Trophoblast cell (in vitro differentiated cells and primary cell): ENCODE measurements at regions not wholly inside any gene's neighbourhood (a gene's known extent, or its start where the extent isn't known, plus 50 kb on each side); places are given as distances from the start of the nearest gene placed in this dataset.
A peak's percentile ranks its signal among the peaks of the same experiment; 100 is the strongest.

Source experiments
- DNase-seq, 2 donors: peaks; one replicate each; pipeline ENCODE4 v3.0.0-alpha.2; 2016
- H2AFZ ChIP-seq: 2 replicates; pipeline ENCODE4 v1.6.1; 2013; ENCODE audit warnings: low read length, moderate library complexity, mild to moderate bottlenecking; ENCODE audit not compliant: insufficient read depth, poor library complexity
- H2AK5ac ChIP-seq: 2 replicates; pipeline ENCODE4 v1.6.1; 2013; ENCODE audit warnings: mild to moderate bottlenecking, low read length
- H2BK120ac ChIP-seq: 2 replicates; pipeline ENCODE4 v1.6.1; 2013; ENCODE audit warnings: low read length, mild to moderate bottlenecking, moderate library complexity; ENCODE audit not compliant: insufficient read depth, poor library complexity
- H2BK12ac ChIP-seq: 2 replicates; pipeline ENCODE4 v1.6.1; 2013; ENCODE audit warnings: mild to moderate bottlenecking, low read length, moderate library complexity
- H2BK5ac ChIP-seq: 2 replicates; pipeline ENCODE4 v1.6.1; 2013; ENCODE audit warnings: low read length, low read depth, moderate library complexity, mild to moderate bottlenecking; ENCODE audit not compliant: poor library complexity
- H3K14ac ChIP-seq: 2 replicates; pipeline ENCODE4 v1.6.1; 2013; ENCODE audit warnings: mild to moderate bottlenecking, low read length
- H3K18ac ChIP-seq: 2 replicates; pipeline ENCODE4 v1.6.1; 2013; ENCODE audit warnings: mild to moderate bottlenecking, low read length
- H3K23ac ChIP-seq: 2 replicates; pipeline ENCODE4 v1.6.1; 2013; ENCODE audit warnings: low read length
- H3K27ac ChIP-seq: 2 replicates; pipeline ENCODE4 v1.5.1; 2013; ENCODE audit warnings: low read depth, mild to moderate bottlenecking, inconsistent platforms, low read length, moderate library complexity
- H3K27me3 ChIP-seq: 2 replicates; pipeline ENCODE4 v1.6.1; 2013; ENCODE audit warnings: inconsistent platforms, mild to moderate bottlenecking, low read length, moderate library complexity; ENCODE audit not compliant: insufficient read depth
- H3K36me3 ChIP-seq, 2 experiments: 1 replicate in 1 of 2; 2 replicates in 1 of 2; pipeline ENCODE4 v1.6.1; 2013; ENCODE audit warnings: low read length in 2 of 2, mild to moderate bottlenecking in 2 of 2, moderate library complexity in 1 of 2; ENCODE audit not compliant: insufficient read depth in 2 of 2, control insufficient read depth in 1 of 2
- H3K4ac ChIP-seq: 2 replicates; pipeline ENCODE4 v1.6.1; 2013; ENCODE audit warnings: low read depth, mild to moderate bottlenecking, low read length, moderate library complexity
- H3K4me1 ChIP-seq, 2 experiments: 1 replicate in 1 of 2; 2 replicates in 1 of 2; pipeline ENCODE4 v1.6.1; 2013; ENCODE audit warnings: low read length in 2 of 2, mild to moderate bottlenecking in 2 of 2, moderate library complexity in 1 of 2; ENCODE audit not compliant: insufficient read depth in 2 of 2, control insufficient read depth in 1 of 2
- H3K4me2 ChIP-seq: 2 replicates; pipeline ENCODE4 v1.6.1; 2013; ENCODE audit warnings: inconsistent platforms, mild to moderate bottlenecking, low read length, moderate library complexity
- H3K4me3 ChIP-seq: 2 replicates; pipeline ENCODE4 v1.5.1; 2013; ENCODE audit warnings: mild to moderate bottlenecking, low read depth, low read length, inconsistent platforms
- H3K79me1 ChIP-seq: one replicate; pipeline ENCODE4 v1.6.1; 2013; ENCODE audit warnings: low read length
- H3K79me2 ChIP-seq: 2 replicates; pipeline ENCODE4 v1.6.1; 2013; ENCODE audit warnings: low read length, mild to moderate bottlenecking; ENCODE audit not compliant: control insufficient read depth, insufficient read depth, poor library complexity
- H3K9ac ChIP-seq: 2 replicates; pipeline ENCODE4 v1.6.1; 2013; ENCODE audit warnings: mild to moderate bottlenecking, low read length
- H3K9me3 ChIP-seq: 2 replicates; pipeline ENCODE4 v1.6.1; 2013; ENCODE audit warnings: low read depth, mild to moderate bottlenecking, control low read depth, inconsistent platforms, low read length; ENCODE audit not compliant: insufficient read depth
- H4K12ac ChIP-seq: 2 replicates; pipeline ENCODE4 v1.6.1; 2013; ENCODE audit warnings: low read depth, mild to moderate bottlenecking, low read length, moderate library complexity
- H4K8ac ChIP-seq: 2 replicates; pipeline ENCODE4 v1.6.1; 2013; ENCODE audit warnings: low read depth, mild to moderate bottlenecking, low read length, moderate library complexity
- H4K91ac ChIP-seq: one replicate; pipeline ENCODE4 v1.6.1; 2013; ENCODE audit warnings: low read depth, mild to moderate bottlenecking, low read length, moderate library complexity
- WGBS: extraction: QIAGEN DNeasy Blood & Tissue Kit; methylation state at CpG from one replicate; pipeline ENCODE4 v1.1.7; 2013; ENCODE audit warnings: missing lambda C conversion rate; ENCODE audit not compliant: insufficient read length, insufficient coverage; ENCODE audit errors: extremely low coverage; 5-methylcytosine and 5-hydroxymethylcytosine counted together

DNA sequence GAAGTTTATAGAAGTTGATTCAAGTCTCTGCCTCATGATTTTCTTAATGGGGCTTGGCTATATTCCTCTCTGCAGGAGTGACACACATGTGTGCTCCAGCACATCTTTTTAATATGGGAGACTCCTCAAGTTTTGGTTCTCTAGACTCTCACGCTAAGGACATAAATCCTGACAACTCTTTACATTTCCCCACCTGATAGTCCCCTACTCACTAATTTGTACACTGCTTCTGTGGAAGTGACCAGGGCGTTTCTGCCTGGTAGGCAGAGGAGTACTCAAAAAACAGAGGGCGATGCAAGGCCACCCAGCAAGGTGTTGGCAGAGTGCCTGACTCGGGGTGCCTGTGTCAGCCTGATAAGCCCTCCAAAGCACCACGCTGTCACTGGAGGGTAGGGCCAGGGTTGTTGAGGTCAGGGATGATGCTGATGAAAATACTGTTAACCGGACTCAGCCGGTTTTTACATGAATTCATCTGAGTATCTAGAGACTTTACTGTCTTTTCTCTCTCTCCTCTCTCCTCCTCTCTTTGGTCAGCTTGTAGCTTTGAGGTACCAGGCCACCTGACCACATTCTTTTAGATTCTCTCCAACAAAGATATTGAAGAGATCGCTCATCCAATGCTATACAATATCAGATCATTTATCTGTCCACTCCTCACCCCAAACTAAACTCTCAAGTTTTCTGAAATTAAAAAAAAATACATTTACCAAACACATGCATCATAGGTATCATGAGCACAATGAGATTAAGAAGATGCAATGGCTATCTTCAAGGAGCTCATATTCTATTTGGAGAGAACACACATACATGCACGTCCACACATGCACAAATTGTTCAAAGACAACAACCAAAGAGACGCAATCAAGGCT lies 205.2 kb downstream of the PIK3R1 start:
- H4K12ac ChIP-seq = no peak overlapping the region
- peak overlapping the region; percentile 41 for H3K4ac ChIP-seq
- H2AK5ac ChIP-seq = peak overlapping the region; percentile 69
- H3K23ac ChIP-seq = no peak overlapping the region
- H4K8ac ChIP-seq = peak overlapping the region; percentile 67
- no peaks in the 10 kb centered on the region for H3K36me3 ChIP-seq
- peak overlapping the region; percentile 98 for H2BK5ac ChIP-seq
- H3K79me2 ChIP-seq = peaks cover 12% of the 10 kb centered on the region
- H3K14ac ChIP-seq = peak overlapping the region; percentile 94
- H3K27me3 ChIP-seq = no peaks in the 10 kb centered on the region
- peak overlapping the region; percentile 97 for H2BK12ac ChIP-seq
- no CpG with 5 or more reads among the region's 10 CpGs for WGBS
- H3K4me1 ChIP-seq = peaks cover 37% of the 10 kb centered on the region in 2 experiments
- no peak overlapping the region for H2AFZ ChIP-seq
- H3K9ac ChIP-seq = no peak overlapping the region
- H3K4me3 ChIP-seq = no peak overlapping the region
- peak overlapping the region; percentile 44 for H3K18ac ChIP-seq
- peak overlapping the region; percentile 95 for H3K27ac ChIP-seq
- H4K91ac ChIP-seq = peak overlapping the region; percentile 99
- H3K79me1 ChIP-seq = peaks cover 59% of the 10 kb centered on the region
- DNase-seq = no peak
- H2BK120ac ChIP-seq = peak overlapping the region; percentile 95
- H3K4me2 ChIP-seq = no peak overlapping the region
- no peaks in the 10 kb centered on the region for H3K9me3 ChIP-seq

DNA sequence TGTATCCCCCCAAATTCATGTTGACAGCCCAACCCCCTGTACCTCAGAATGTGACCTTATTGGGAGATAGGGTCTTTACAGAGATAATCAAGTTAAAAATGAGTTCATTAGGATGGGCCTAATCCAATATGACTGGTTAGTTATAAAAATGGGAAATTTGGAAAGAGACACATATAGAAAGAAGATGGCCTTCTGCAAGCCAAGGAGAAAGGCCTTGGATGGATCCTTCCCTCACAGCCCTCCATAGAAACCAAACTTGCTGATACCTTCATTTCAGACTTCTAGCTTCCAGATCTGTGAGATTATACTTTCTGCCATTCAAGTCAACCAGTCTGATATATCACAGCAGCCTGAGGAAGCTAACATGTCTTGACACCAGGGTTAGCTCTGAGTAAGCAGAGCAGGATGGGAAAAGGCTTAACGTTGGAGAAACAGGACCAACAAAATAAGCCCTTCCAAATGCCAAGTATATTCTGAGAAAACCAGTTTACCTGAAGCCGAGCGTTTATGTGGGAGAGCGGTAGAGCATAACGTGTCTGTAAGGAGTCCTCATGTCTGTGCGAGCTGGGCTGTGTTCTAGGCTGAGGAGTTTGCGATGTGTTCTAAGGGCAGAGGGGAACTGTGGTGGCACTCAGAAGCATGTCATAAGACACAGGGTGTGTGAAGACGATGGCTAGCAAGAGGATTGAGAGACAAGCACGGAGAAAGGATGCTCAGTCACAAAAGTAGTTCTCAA lies 206.1 kb downstream of the PIK3R1 start:
- no peaks in the 10 kb centered on the region for H3K27me3 ChIP-seq
- DNase-seq = no peak
- H3K9ac ChIP-seq = no peak overlapping the region
- peak overlapping the region; percentile 83 for H3K14ac ChIP-seq
- H2BK12ac ChIP-seq = peak overlapping the region; percentile 100
- no peak overlapping the region for H4K12ac ChIP-seq
- H3K4me2 ChIP-seq = no peak overlapping the region
- H3K9me3 ChIP-seq = no peaks in the 10 kb centered on the region
- peak overlapping the region; percentile 99 for H3K27ac ChIP-seq
- peaks cover 38 to 40% of the 10 kb centered on the region in 2 experiments for H3K4me1 ChIP-seq
- H2BK120ac ChIP-seq = peak overlapping the region; percentile 95
- peaks cover 62% of the 10 kb centered on the region for H3K79me1 ChIP-seq
- peak overlapping the region; percentile 99 for H4K91ac ChIP-seq
- H3K23ac ChIP-seq = no peak overlapping the region
- H2AK5ac ChIP-seq = peak overlapping the region; percentile 74
- H4K8ac ChIP-seq = peak overlapping the region; percentile 86
- WGBS = no CpG with 5 or more reads among the region's 9 CpGs
- peak overlapping the region; percentile 86 for H2BK5ac ChIP-seq
- H3K4me3 ChIP-seq = no peak overlapping the region
- peak overlapping the region; percentile 67 for H3K18ac ChIP-seq
- no peaks in the 10 kb centered on the region for H3K36me3 ChIP-seq
- H3K4ac ChIP-seq = peak overlapping the region; percentile 80
- peaks cover 12% of the 10 kb centered on the region for H3K79me2 ChIP-seq
- H2AFZ ChIP-seq = peak overlapping the region; percentile 69

DNA sequence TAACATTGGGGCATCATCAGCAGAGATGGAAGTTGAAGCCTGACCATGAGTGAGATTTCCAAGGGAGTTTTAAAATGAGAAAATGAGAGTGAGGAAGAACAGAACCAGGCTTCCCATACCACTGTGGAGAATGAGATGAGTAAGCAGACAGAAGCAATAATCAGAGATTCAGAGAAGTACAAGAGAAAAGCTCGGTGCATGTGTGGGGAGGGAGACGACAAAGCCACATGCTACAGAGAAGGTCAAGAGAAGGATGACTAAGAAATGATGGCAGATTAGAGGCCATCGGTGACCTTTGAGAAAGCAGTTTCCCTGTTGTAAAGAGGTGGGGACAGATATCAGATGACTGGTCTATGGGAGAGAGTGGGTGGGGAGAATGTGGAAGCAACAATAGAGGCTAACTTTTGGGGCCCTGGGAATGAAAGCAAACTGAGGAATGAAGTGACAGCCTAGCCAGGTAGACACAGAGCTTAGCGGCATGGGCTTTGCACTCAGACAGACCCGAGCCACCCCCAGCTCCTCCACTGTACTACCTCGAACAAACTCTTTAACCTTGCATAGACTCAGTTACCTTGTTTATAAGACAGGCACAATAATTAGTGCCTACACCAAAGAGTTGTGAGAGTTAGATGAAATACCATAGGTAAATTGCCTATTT lies 207.7 kb downstream of the PIK3R1 start:
- Histone ChIP-seq H3K4me3 (no peak overlapping the region), H2BK120ac (peak overlapping the region; percentile 90), H3K4me1 (peaks cover 35% of the 10 kb centered on the region in 2 experiments), H3K9me3 (no peaks in the 10 kb centered on the region), H3K27me3 (no peaks in the 10 kb centered on the region), H2AFZ (no peak overlapping the region), H3K4me2 (no peak overlapping the region), H2BK12ac (peak overlapping the region; percentile 87), H3K4ac (peak overlapping the region; percentile 42), H4K8ac (peak overlapping the region; percentile 64), H3K18ac (no peak overlapping the region), H3K36me3 (no peaks in the 10 kb centered on the region), H2BK5ac (peak overlapping the region; percentile 97), H3K23ac (no peak overlapping the region), H4K12ac (no peak overlapping the region), H3K9ac (no peak overlapping the region), H3K79me2 (peaks cover 13% of the 10 kb centered on the region), H4K91ac (peak overlapping the region; percentile 99), H2AK5ac (peak overlapping the region; percentile 65), H3K79me1 (peaks cover 63% of the 10 kb centered on the region), H3K27ac (peak overlapping the region; percentile 99), H3K14ac (peak overlapping the region; percentile 80)
- DNase-seq = no peak
- no CpG with 5 or more reads among the region's 6 CpGs for WGBS

DNA sequence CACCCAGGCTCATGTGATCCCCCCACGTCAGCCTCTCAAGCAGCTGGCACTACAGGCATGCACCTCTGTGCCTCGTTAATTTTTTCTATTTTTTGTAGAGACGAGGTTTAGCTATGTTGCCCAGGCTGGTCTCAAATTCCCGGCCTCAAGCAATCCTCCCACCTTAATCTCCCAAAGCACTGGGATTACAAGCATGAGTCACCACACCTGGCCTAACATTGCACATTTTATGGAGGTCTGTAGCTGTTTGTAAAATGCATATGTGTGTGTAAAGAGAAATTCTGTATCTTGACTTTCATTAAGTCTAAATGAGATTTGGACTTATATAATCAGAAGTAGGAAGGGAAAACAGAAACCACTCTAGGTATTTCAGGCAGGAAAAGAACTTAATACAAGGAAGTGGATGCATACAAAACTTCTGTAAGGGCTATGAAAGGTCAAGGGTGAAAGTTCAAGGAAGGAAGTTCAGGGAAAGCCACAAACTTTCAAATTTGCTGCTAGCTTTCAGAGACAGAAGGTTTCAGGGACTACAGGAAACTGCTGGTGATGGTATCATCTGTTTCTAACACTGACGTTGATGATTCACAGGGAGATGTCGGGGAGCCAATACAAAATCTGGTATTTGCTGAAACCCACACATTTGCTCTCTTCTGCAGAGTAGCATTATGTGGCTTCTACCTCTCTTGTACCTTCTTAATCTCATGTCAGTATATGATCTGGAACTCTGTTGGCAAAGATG lies 209.4 kb downstream of the PIK3R1 start:
- no peak overlapping the region for H4K12ac ChIP-seq
- no peak overlapping the region for H2BK12ac ChIP-seq
- H3K9me3 ChIP-seq = no peaks in the 10 kb centered on the region
- no peaks in the 10 kb centered on the region for H3K36me3 ChIP-seq
- no peak overlapping the region for H2AK5ac ChIP-seq
- peak in 1 of 2 donors; percentile 23 for DNase-seq
- H3K27ac ChIP-seq = peak overlapping the region; percentile 85
- H4K8ac ChIP-seq = no peak overlapping the region
- no peak overlapping the region for H3K23ac ChIP-seq
- no peaks in the 10 kb centered on the region for H3K27me3 ChIP-seq
- peak overlapping the region; percentile 64 for H2BK120ac ChIP-seq
- H2BK5ac ChIP-seq = peak overlapping the region; percentile 85
- H4K91ac ChIP-seq = peak overlapping the region; percentile 66
- H3K4me3 ChIP-seq = no peak overlapping the region
- no CpG with 5 or more reads among the region's 6 CpGs for WGBS
- peaks cover 66% of the 10 kb centered on the region for H3K79me1 ChIP-seq
- no peak overlapping the region for H3K4ac ChIP-seq
- H3K4me2 ChIP-seq = no peak overlapping the region
- peaks cover 9% of the 10 kb centered on the region for H3K79me2 ChIP-seq
- no peak overlapping the region for H3K9ac ChIP-seq
- no peak overlapping the region for H2AFZ ChIP-seq
- H3K4me1 ChIP-seq = peaks cover 26 to 28% of the 10 kb centered on the region in 2 experiments
- H3K18ac ChIP-seq = no peak overlapping the region
- H3K14ac ChIP-seq = no peak overlapping the region
